Upper lobe of left lung (tissue), 6 donors: ENCODE measurements at regions not wholly inside any gene's neighbourhood (a gene's known extent, or its start where the extent isn't known, plus 50 kb on each side); places are given as distances from the start of the nearest gene placed in this dataset.

Experiments used
- ATAC-seq, 2 donors: fragments of 200-7000 bp; cut with Tn5 transposase; one replicate each; pipeline ENCODE4 v1.9.1; 2022; ENCODE audit warnings: mild to moderate bottlenecking in 2 of 2, moderate library complexity in 2 of 2; ENCODE audit not compliant: low FRiP score in 2 of 2
- DNase-seq, 2 donors: peaks; one replicate each; pipeline ENCODE4 v3.0.0-alpha.2; 2019 to 2020
- H3K27ac ChIP-seq, 4 donors: fragments of 200-600 bp; sonication (generic); one replicate each; pipeline ENCODE4 v1.5.1; 2016 to 2019
- H3K27me3 ChIP-seq, 4 donors: fragments of 200-600 bp; sonication (generic); one replicate each; pipeline ENCODE4 v1.5.1; 2017 to 2019
- H3K36me3 ChIP-seq, 4 donors: fragments of 200-600 bp; sonication (generic); one replicate each; pipeline ENCODE4 v1.5.1; 2016 to 2019
- H3K4me1 ChIP-seq, 4 donors: fragments of 200-600 bp; sonication (generic); one replicate each; pipeline ENCODE4 v1.5.1; 2018 to 2019
- H3K4me3 ChIP-seq, 4 donors: fragments of 200-600 bp; sonication (generic); one replicate each; pipeline ENCODE4 v1.5.1; 2017 to 2019; ENCODE audit warnings: mild to moderate bottlenecking in 2 of 4, moderate library complexity in 1 of 4
- H3K9me3 ChIP-seq, 4 donors: fragments of 200-600 bp; sonication (generic); one replicate each; pipeline ENCODE4 v1.5.1; 2018 to 2019
- CTCF ChIP-seq, 6 experiments: fragments of 450-650 bp in 4 of 6; fragments of 200-600 bp in 2 of 6; sonication (generic) in 2 of 6; IDR thresholded peaks; one replicate each; pipeline ENCODE4 v1.5.1; 2016 to 2019; ENCODE audit warnings: antibody characterized with exemption in 6 of 6
- EP300 ChIP-seq, 4 donors: sonication (generic); formaldehyde crosslinking; IDR thresholded peaks; one replicate each; pipeline ENCODE4 v1.5.1; 2017; ENCODE audit warnings: antibody characterized with exemption in 4 of 4, control low read depth in 2 of 4
- POLR2A ChIP-seq, 4 donors: fragments of 450-650 bp; IDR thresholded peaks; one replicate each; pipeline ENCODE4 v1.5.1; 2016 to 2017; ENCODE audit warnings: antibody characterized with exemption in 4 of 4, mild to moderate bottlenecking in 2 of 4
- POLR2AphosphoS5 ChIP-seq, 2 donors: sonication (generic); formaldehyde crosslinking; IDR thresholded peaks; one replicate each; pipeline ENCODE4 v1.5.1; 2017; ENCODE audit warnings: antibody characterized with exemption in 2 of 2
- WGBS, 2 donors: methylation state at CpG; one replicate each; pipeline ENCODE4 v1.1.5; 2017 to 2018; 5-methylcytosine and 5-hydroxymethylcytosine counted together
- donor health status: DM: no; HTN: no; CAD: no; lungs with moderate emphysema.
- donor health status: DM: no; HTN: yes; CAD: no; lungs with severe emphysema.

DNA sequence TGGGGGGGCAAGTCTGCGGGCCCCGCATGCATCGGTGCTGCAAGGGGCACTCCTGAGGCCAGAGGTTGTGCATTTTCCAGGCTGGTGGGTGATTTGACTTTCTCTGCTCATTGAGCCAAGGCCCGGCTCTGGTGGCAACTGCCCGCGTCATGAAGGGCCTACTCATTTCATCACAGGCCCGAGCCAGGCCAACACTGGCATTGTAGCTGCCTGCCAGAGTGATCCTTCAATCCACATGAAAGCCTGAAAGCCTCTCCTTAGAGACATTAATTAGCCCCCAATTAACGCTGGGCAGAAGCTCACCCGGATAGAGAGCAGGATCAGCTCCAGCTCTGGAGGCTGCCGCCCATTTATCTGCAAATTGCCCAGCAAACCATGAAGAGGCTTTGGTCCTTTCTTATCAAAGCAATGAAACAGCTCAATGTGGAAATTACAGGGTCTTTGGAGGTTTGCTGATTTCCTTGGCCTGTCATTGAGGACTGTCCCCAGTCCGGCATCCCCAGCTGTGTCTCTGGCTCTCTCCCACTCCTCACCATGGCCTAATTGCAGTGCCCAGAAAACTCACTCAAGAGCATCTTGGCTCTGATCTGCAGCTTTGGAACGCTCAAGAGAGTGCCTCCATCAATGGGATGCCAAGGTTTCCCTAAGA is 50.4 kb upstream of the STUM start:
- H3K27me3 ChIP-seq = no peaks in the 10 kb centered on the region
- ATAC-seq (peak in 1 of 2 donors; percentile 19), DNase-seq (no peak)
- 89 to 92% methylated on average over 5 to 12 of the region's 12 CpGs for WGBS, 2 donors
- no peaks in the 10 kb centered on the region for H3K9me3 ChIP-seq
- H3K4me1 ChIP-seq = no peaks in the 10 kb centered on the region
- no peak for TF ChIP-seq POLR2A (IDR thresholded peaks at IDR 0.05)
- TF ChIP-seq CTCF (IDR thresholded peaks at IDR 0.05) = no peak
- TF ChIP-seq POLR2AphosphoS5 (IDR thresholded peaks at IDR 0.05) = no peak
- no peak for TF ChIP-seq EP300 (IDR thresholded peaks at IDR 0.05)
- no peak overlapping the region for H3K4me3 ChIP-seq
- no peaks in the 10 kb centered on the region for H3K36me3 ChIP-seq
- no peak overlapping the region for H3K27ac ChIP-seq

- no peak for TF ChIP-seq EP300 (IDR thresholded peaks at IDR 0.05)
- no peak for TF ChIP-seq POLR2AphosphoS5 (IDR thresholded peaks at IDR 0.05)
- TF ChIP-seq POLR2A (IDR thresholded peaks at IDR 0.05) = no peak
- TF ChIP-seq CTCF (IDR thresholded peaks at IDR 0.05) = no peak
- no peak overlapping the region for H3K4me3 ChIP-seq
- H3K27ac ChIP-seq = no peak overlapping the region
- H3K4me1 ChIP-seq = no peaks in the 10 kb centered on the region
- ATAC-seq (peak in 1 of 2 donors; percentile 26), DNase-seq (no peak)
- H3K9me3 ChIP-seq = no peaks in the 10 kb centered on the region
- WGBS, 2 donors = 86 to 90% methylated on average over 3 to 6 of the region's 6 CpGs
- H3K36me3 ChIP-seq = no peaks in the 10 kb centered on the region
- no peaks in the 10 kb centered on the region for H3K27me3 ChIP-seq
These were observed 49.9 kb upstream of the STUM start for GRCh38 chr1:226498640-226499008.
